HG02623 (cell line): ENCODE measurements at regions not wholly inside any gene's neighbourhood (a gene's known extent, or its start where the extent isn't known, plus 50 kb on each side); places are given as distances from the start of the nearest gene placed in this dataset.

Experiments
- ATAC-seq: cut with Tn5 transposase; IDR thresholded peaks from one replicate; pipeline ENCODE4 v1.9.1; 2021; ENCODE audit warnings: moderate library complexity; ENCODE audit not compliant: unreplicated experiment

- ATAC-seq: no peak
Observed at GRCh38 chr20:11231742-11232648, 558.2 kb upstream of the JAG1 start.

GRCh38 chr20:11232896-11233295, 559.1 kb upstream of the JAG1 start:
- ATAC-seq: no peak

GRCh38 chr20:11234181-11234580, 560.4 kb upstream of the JAG1 start:
- ATAC-seq: no peak

- no peak for ATAC-seq
Observed at GRCh38 chr20:11234608-11235007, 560.8 kb upstream of the JAG1 start.

GRCh38 chr20:11235058-11235457, 561.3 kb upstream of the JAG1 start:
- no peak for ATAC-seq

- ATAC-seq: no peak
Observed at GRCh38 chr20:11242320-11242719, 568.5 kb upstream of the JAG1 start.

- ATAC-seq: no peak
Observed at GRCh38 chr20:11245431-11245830, 571.6 kb upstream of the JAG1 start.

- no peak for ATAC-seq
Observed at GRCh38 chr20:11246251-11246775, 572.5 kb upstream of the JAG1 start.

- ATAC-seq: no peak
Observed at GRCh38 chr20:11247046-11248010, 573.5 kb upstream of the JAG1 start.

- no peak for ATAC-seq
Observed at GRCh38 chr20:11248011-11248409, 574.2 kb upstream of the JAG1 start.

GRCh38 chr20:11248687-11249638, 575.2 kb upstream of the JAG1 start:
- no peak for ATAC-seq

- no peak for ATAC-seq
Observed at GRCh38 chr20:11249683-11250082, 575.9 kb upstream of the JAG1 start.

- no peak for ATAC-seq
Observed at GRCh38 chr20:11252447-11252846, 578.6 kb upstream of the JAG1 start.

GRCh38 chr20:11255455-11255854, 581.7 kb upstream of the JAG1 start:
- ATAC-seq: no peak

- no peak for ATAC-seq
Observed at GRCh38 chr20:11255860-11256259, 582.1 kb upstream of the JAG1 start.

GRCh38 chr20:11260611-11261010, 586.8 kb upstream of the JAG1 start:
- ATAC-seq: no peak

GRCh38 chr20:11261533-11262000, 587.8 kb upstream of the JAG1 start:
- peak; percentile 75 for ATAC-seq

- no peak for ATAC-seq
Observed at GRCh38 chr20:11266571-11266970, 592.8 kb upstream of the JAG1 start.

- ATAC-seq: peak; percentile 51
Observed at GRCh38 chr20:11267131-11267761, 593.4 kb upstream of the JAG1 start.
